Endothelial cell of umbilical vein (primary cell): ENCODE measurements at regions not wholly inside any gene's neighbourhood (a gene's known extent, or its start where the extent isn't known, plus 50 kb on each side); places are given as distances from the start of the nearest gene placed in this dataset.
"Not testable (repeated sequence)": the region's sequence is repeated elsewhere in the genome, so short reads cannot be mapped to it uniquely, and the experiment has no call there.

Experiments used
- BruUV-seq: library from RNA; stranded (reverse); fragments of 400-500 nt; replicated peaks from 2 replicates; lab custom pipeline; 2021; lab: Mats Ljungman, UMichigan
- CTCF ChIA-PET: fragments of 300-600, 350-600 bp; sonication (Branson Sonifier 250); formaldehyde crosslinking; loops from one replicate; lab custom pipeline; 2021; ENCODE audit warnings: antibody characterized with exemption, inconsistent platforms; lab: Charles Lee
- POLR2A ChIA-PET: fragments of 300-600, 350-600 bp; sonication (Branson Sonifier 250); formaldehyde crosslinking; loops from one replicate; lab custom pipeline; 2021; ENCODE audit warnings: antibody characterized with exemption, inconsistent platforms; lab: Charles Lee
- DNase-seq: peaks from one replicate; pipeline ENCODE4 v3.0.0-alpha.2; 2011; ENCODE audit warnings: low read depth, low spot score
- FAIRE-seq: peaks from 2 replicates; lab custom pipeline; 2011; peaks lifted over from hg19 to GRCh38; lab: Jason Lieb, UNC
- H2AFZ ChIP-seq: 2 replicates; pipeline ENCODE4 v1.6.0; 2012; ENCODE audit warnings: low read depth, low read length, control low read depth, inconsistent platforms
- H3K27ac ChIP-seq: 2 replicates; pipeline ENCODE4 v1.5.1; 2011; ENCODE audit warnings: low read depth, mild to moderate bottlenecking, control low read depth, low read length, moderate library complexity; ENCODE audit not compliant: insufficient read depth
- H3K27me3 ChIP-seq, 2 experiments: 2 replicates each; pipeline versions ENCODE4 v1.6.0 to v1.6.1; 2011; ENCODE audit warnings: low read length in 2 of 2, mixed read lengths in 1 of 2; ENCODE audit not compliant: control insufficient read depth in 2 of 2, insufficient read depth in 2 of 2
- H3K36me3 ChIP-seq, 2 experiments: 2 replicates in 1 of 2; 3 replicates in 1 of 2; pipeline ENCODE4 v1.5.1; 2011; ENCODE audit warnings: low read length in 2 of 2, mild to moderate bottlenecking in 1 of 2, moderate library complexity in 1 of 2; ENCODE audit not compliant: control insufficient read depth in 2 of 2, insufficient read depth in 2 of 2; ENCODE audit errors: extremely low read depth in 1 of 2
- H3K4me1 ChIP-seq: 3 replicates; pipeline ENCODE4 v1.5.1; 2011; ENCODE audit warnings: mild to moderate bottlenecking, low read length; ENCODE audit not compliant: control insufficient read depth, insufficient read depth; ENCODE audit errors: extremely low read depth
- H3K4me2 ChIP-seq: 2 replicates; pipeline ENCODE4 v1.6.1; 2011; ENCODE audit warnings: low read length, control low read depth, mixed read lengths; ENCODE audit not compliant: insufficient read depth
- H3K4me3 ChIP-seq, 3 experiments: fragments of 200-600 bp in 1 of 3; sonication (generic), shearing (Covaris generic) in 1 of 3; replicated peaks in 1 of 3; 2 replicates each; pipeline ENCODE4 v1.5.1; 2011 to 2016; ENCODE audit warnings: control low read depth in 3 of 3, low read length in 3 of 3, mild to moderate bottlenecking in 2 of 3, inconsistent platforms in 1 of 3, low read depth in 1 of 3, moderate library complexity in 1 of 3; ENCODE audit not compliant: insufficient read depth in 1 of 3
- H3K79me2 ChIP-seq: 2 replicates; pipeline ENCODE4 v1.6.0; 2012; ENCODE audit warnings: low read length, inconsistent platforms; ENCODE audit not compliant: control insufficient read depth, insufficient read depth
- H3K9ac ChIP-seq: replicated peaks from 2 replicates; pipeline ENCODE3; 2011; ENCODE audit warnings: low read length, control low read depth; ENCODE audit not compliant: insufficient read depth; ENCODE audit errors: extremely low read depth
- H3K9me1 ChIP-seq: replicated peaks from 3 replicates; pipeline ENCODE4 v1.6.0; 2011; ENCODE audit warnings: mild to moderate bottlenecking, low read length; ENCODE audit not compliant: control insufficient read depth, insufficient read depth; ENCODE audit errors: extremely low read depth
- H3K9me3 ChIP-seq: replicated peaks from 2 replicates; pipeline ENCODE4 v1.5.1; 2012; ENCODE audit warnings: low read length, inconsistent platforms; ENCODE audit not compliant: control insufficient read depth, insufficient read depth
- H4K20me1 ChIP-seq: replicated peaks from 2 replicates; pipeline ENCODE3; 2011; ENCODE audit warnings: mild to moderate bottlenecking, low read length; ENCODE audit not compliant: control insufficient read depth, insufficient read depth; ENCODE audit errors: extremely low read depth
- FOS ChIP-seq: IDR thresholded peaks from 2 replicates; pipeline ENCODE4 v1.6.1; 2011; ENCODE audit warnings: mild to moderate bottlenecking, low read length, moderate library complexity, borderline replicate concordance; ENCODE audit not compliant: insufficient read depth
- MYC ChIP-seq: IDR thresholded peaks from one replicate; pipeline ENCODE4 v1.6.1; 2011; ENCODE audit warnings: mild to moderate bottlenecking, low read depth, low read length
- POLR2AphosphoS5 ChIP-seq: IDR thresholded peaks from 2 replicates; pipeline ENCODE4 v1.6.1; 2012; ENCODE audit warnings: low read depth, mild to moderate bottlenecking, control low read depth, low read length, moderate library complexity; ENCODE audit not compliant: insufficient read depth
- dilution Hi-C: fragments of 300-500 bp; cut with MboI; formaldehyde crosslinking; loops from one replicate; pipeline ENCODE4 v1.15.0; 2019; ENCODE audit warnings: low sequenced_read_pairs; ENCODE audit not compliant: extremely low pct_ligation_motif_present
- intact Hi-C: fragments of 100-400 bp; cut with micrococcal nuclease; formaldehyde crosslinking; loops from one replicate; pipeline ENCODE4 v1.10.0; 2022
- TF ChIP-seq, protein P1 (sequence below), 2 donors: IDR thresholded peaks; 1 replicate in 1 of 2; 2 replicates in 1 of 2; pipeline ENCODE4 v1.5.1; 2011; ENCODE audit warnings: low read length in 2 of 2, mild to moderate bottlenecking in 2 of 2, moderate library complexity in 2 of 2, control low read depth in 1 of 2, inconsistent platforms in 1 of 2, low read depth in 1 of 2; ENCODE audit not compliant: insufficient read depth in 1 of 2; ENCODE audit errors: extremely low read depth in 1 of 2

- DNase-seq (no peak), FAIRE-seq (no peak)
- H3K79me2 ChIP-seq, result no peaks in the 10 kb centered on the region
- no peak overlapping the region for H3K4me2 ChIP-seq
- H3K4me1 ChIP-seq, result no peaks in the 10 kb centered on the region
- H4K20me1 ChIP-seq, result no peaks in the 10 kb centered on the region
- dilution Hi-C loops (no loop called here), intact Hi-C loops (no loop called here)
- H3K27me3 ChIP-seq, result no peaks in the 10 kb centered on the region
- POLR2A ChIA-PET, result no interaction called here
- H3K36me3 ChIP-seq, result no peaks in the 10 kb centered on the region
- H3K27ac ChIP-seq, result no peak overlapping the region
- no peak overlapping the region for H3K9ac ChIP-seq
- H3K9me1 ChIP-seq, result no peaks in the 10 kb centered on the region
- no peaks in the 10 kb centered on the region for H3K9me3 ChIP-seq
- no peak overlapping the region for H3K4me3 ChIP-seq
- CTCF ChIA-PET, result no interaction called here
- H2AFZ ChIP-seq, result no peak overlapping the region
- no TSS peak for BruUV-seq
- TF ChIP-seq MYC, result no peak
- TF ChIP-seq POLR2AphosphoS5, result no peak
- TF ChIP-seq FOS, result no peak
- TF ChIP-seq, protein P1, sequence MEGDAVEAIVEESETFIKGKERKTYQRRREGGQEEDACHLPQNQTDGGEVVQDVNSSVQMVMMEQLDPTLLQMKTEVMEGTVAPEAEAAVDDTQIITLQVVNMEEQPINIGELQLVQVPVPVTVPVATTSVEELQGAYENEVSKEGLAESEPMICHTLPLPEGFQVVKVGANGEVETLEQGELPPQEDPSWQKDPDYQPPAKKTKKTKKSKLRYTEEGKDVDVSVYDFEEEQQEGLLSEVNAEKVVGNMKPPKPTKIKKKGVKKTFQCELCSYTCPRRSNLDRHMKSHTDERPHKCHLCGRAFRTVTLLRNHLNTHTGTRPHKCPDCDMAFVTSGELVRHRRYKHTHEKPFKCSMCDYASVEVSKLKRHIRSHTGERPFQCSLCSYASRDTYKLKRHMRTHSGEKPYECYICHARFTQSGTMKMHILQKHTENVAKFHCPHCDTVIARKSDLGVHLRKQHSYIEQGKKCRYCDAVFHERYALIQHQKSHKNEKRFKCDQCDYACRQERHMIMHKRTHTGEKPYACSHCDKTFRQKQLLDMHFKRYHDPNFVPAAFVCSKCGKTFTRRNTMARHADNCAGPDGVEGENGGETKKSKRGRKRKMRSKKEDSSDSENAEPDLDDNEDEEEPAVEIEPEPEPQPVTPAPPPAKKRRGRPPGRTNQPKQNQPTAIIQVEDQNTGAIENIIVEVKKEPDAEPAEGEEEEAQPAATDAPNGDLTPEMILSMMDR (IDR thresholded peaks at IDR 0.05; ENCODE audit: extremely low read depth in 1 of 2, insufficient read depth in 1 of 2, low read depth in 1 of 2, low read length in 2 of 2), result no peak
Observed at GRCh38 chr6:155867682-155868081, 412.0 kb upstream of the NOX3 start.

DNA sequence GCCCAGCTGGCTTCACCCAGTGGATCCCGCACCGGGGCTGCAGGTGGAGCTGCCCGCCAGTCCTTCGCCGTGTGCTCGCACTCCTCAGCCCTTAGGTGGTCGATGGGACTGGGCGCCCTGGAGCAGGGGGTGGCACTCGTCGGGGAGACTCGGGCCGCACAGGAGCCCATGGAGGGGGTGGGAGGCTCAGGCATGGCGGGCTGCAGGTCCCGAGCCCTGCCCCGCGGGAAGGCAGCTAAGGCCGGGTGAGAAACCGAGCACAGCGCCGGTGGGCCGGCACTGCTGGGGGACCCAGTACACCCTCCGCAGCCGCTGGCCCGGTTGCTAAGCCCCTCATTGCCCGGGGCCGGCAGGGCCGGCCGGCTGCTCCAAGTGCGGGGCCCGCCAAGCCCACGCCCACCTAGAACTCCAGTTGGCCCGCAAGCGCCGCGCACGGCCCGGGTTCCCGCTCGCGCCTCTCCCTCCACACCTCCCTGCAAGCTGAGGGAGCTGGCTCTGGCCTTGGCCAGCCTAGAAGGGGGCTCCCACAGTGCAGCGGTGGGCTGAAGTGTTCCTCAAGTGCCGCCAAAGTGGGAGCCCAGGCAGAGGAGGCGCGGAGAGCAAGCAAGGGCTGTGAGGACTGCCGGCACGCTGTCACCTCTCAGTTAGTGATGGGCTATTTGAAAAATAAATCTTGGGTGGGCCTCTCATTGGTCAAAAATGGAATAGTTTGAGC lies 411.2 kb upstream of the NOX3 start:
- H4K20me1 ChIP-seq, H3K27me3 ChIP-seq, H3K4me1 ChIP-seq, FAIRE-seq, H2AFZ ChIP-seq, H3K9me3 ChIP-seq, CTCF ChIA-PET, H3K27ac ChIP-seq, intact Hi-C loops, POLR2A ChIA-PET, H3K4me3 ChIP-seq, H3K9ac ChIP-seq, H3K9me1 ChIP-seq, H3K36me3 ChIP-seq, dilution Hi-C loops, H3K79me2 ChIP-seq, DNase-seq, BruUV-seq, H3K4me2 ChIP-seq: not testable (repeated sequence)
